ENCODE measurements at regions not wholly inside any gene's neighbourhood (a gene's known extent, or its start where the extent isn't known, plus 50 kb on each side); places are given as distances from the start of the nearest gene placed in this dataset.
A peak's percentile ranks its signal among the peaks of the same experiment; 100 is the strongest.
"Not testable (repeated sequence)": the region's sequence is repeated elsewhere in the genome, so short reads cannot be mapped to it uniquely, and the experiment has no call there.

GRCh38 chr2:91587098-91587497 lies 2895.6 kb downstream of the RPIA start:
- H3K27ac ChIP-seq (ENCODE audit: low read depth in 1 of 2, low read length in 2 of 2); DNase-seq; ATAC-seq (ENCODE audit: low FRiP score); H3K9me3 ChIP-seq (ENCODE audit: control insufficient read depth, low read length); intact Hi-C loops (cut with DNase I); H3K4me1 ChIP-seq (ENCODE audit: control insufficient read depth in 1 of 2, insufficient read depth in 2 of 2, low read length in 2 of 2); H3K36me3 ChIP-seq (ENCODE audit: control insufficient read depth in 1 of 2, insufficient read depth in 2 of 2, low read length in 1 of 2); H3K27me3 ChIP-seq (ENCODE audit: control insufficient read depth in 1 of 2, insufficient read depth in 2 of 2, low read length in 1 of 2); H3K4me3 ChIP-seq (ENCODE audit: low read length in 2 of 2): not testable (repeated sequence)
- WGBS, 2 donors: 80 to 83% methylated on average over 6 of the region's 6 CpGs

- H3K27ac ChIP-seq (ENCODE audit: low read depth in 1 of 2, low read length in 2 of 2); H3K27me3 ChIP-seq (ENCODE audit: control insufficient read depth in 1 of 2, insufficient read depth in 2 of 2, low read length in 1 of 2); DNase-seq; intact Hi-C loops (cut with DNase I); H3K9me3 ChIP-seq (ENCODE audit: control insufficient read depth, low read length); ATAC-seq (ENCODE audit: low FRiP score); H3K36me3 ChIP-seq (ENCODE audit: control insufficient read depth in 1 of 2, insufficient read depth in 2 of 2, low read length in 1 of 2); H3K4me1 ChIP-seq (ENCODE audit: control insufficient read depth in 1 of 2, insufficient read depth in 2 of 2, low read length in 2 of 2); H3K4me3 ChIP-seq (ENCODE audit: low read length in 2 of 2): not testable (repeated sequence)
- 86 to 88% methylated on average over 17 of the region's 17 CpGs for WGBS, 2 donors
Measured at GRCh38 chr2:91587908-91588535, 2896.5 kb downstream of the RPIA start.

GRCh38 chr2:91588782-91589223 lies 2897.3 kb downstream of the RPIA start:
- not testable (repeated sequence) for H3K4me1 ChIP-seq (ENCODE audit: control insufficient read depth in 1 of 2, insufficient read depth in 2 of 2, low read length in 2 of 2); H3K27me3 ChIP-seq (ENCODE audit: control insufficient read depth in 1 of 2, insufficient read depth in 2 of 2, low read length in 1 of 2)

GRCh38 chr2:91589454-91590328 lies 2898.2 kb downstream of the RPIA start:
- H3K4me1 ChIP-seq (ENCODE audit: control insufficient read depth in 1 of 2, insufficient read depth in 2 of 2, low read length in 2 of 2); ATAC-seq (ENCODE audit: low FRiP score); H3K36me3 ChIP-seq (ENCODE audit: control insufficient read depth in 1 of 2, insufficient read depth in 2 of 2, low read length in 1 of 2); H3K4me3 ChIP-seq (ENCODE audit: low read length in 2 of 2); intact Hi-C loops (cut with DNase I); H3K9me3 ChIP-seq (ENCODE audit: control insufficient read depth, low read length); H3K27ac ChIP-seq (ENCODE audit: low read depth in 1 of 2, low read length in 2 of 2); H3K27me3 ChIP-seq (ENCODE audit: control insufficient read depth in 1 of 2, insufficient read depth in 2 of 2, low read length in 1 of 2): not testable (repeated sequence)
- DNase-seq: peak in 1 of 2 donors; percentile 78
- 10 to 12% methylated on average over 47 to 61 of the region's 65 CpGs for WGBS, 2 donors

More at GRCh38 chr2:91588782-91589223, 2897.3 kb downstream of the RPIA start:
- H3K36me3 ChIP-seq (ENCODE audit: control insufficient read depth in 1 of 2, insufficient read depth in 2 of 2, low read length in 1 of 2); H3K9me3 ChIP-seq (ENCODE audit: control insufficient read depth, low read length); intact Hi-C loops (cut with DNase I); H3K27ac ChIP-seq (ENCODE audit: low read depth in 1 of 2, low read length in 2 of 2); ATAC-seq (ENCODE audit: low FRiP score); H3K4me3 ChIP-seq (ENCODE audit: low read length in 2 of 2): not testable (repeated sequence)
- DNase-seq: peak in 1 of 2 donors; percentile 78
- WGBS, 2 donors: 73 to 84% methylated on average over 36 of the region's 36 CpGs

GRCh38 chr2:91590381-91590780 lies 2898.9 kb downstream of the RPIA start:
- H3K27me3 ChIP-seq (ENCODE audit: control insufficient read depth in 1 of 2, insufficient read depth in 2 of 2, low read length in 1 of 2); intact Hi-C loops (cut with DNase I); H3K4me1 ChIP-seq (ENCODE audit: control insufficient read depth in 1 of 2, insufficient read depth in 2 of 2, low read length in 2 of 2); ATAC-seq (ENCODE audit: low FRiP score); H3K36me3 ChIP-seq (ENCODE audit: control insufficient read depth in 1 of 2, insufficient read depth in 2 of 2, low read length in 1 of 2); H3K4me3 ChIP-seq (ENCODE audit: low read length in 2 of 2); H3K9me3 ChIP-seq (ENCODE audit: control insufficient read depth, low read length); H3K27ac ChIP-seq (ENCODE audit: low read depth in 1 of 2, low read length in 2 of 2): not testable (repeated sequence)
- DNase-seq: peak in 1 of 2 donors; percentile 74
- WGBS, 2 donors: 95% methylated on average over 9 to 12 of the region's 12 CpGs

GRCh38 chr2:91591066-91591465 lies 2899.6 kb downstream of the RPIA start:
- H3K4me3 ChIP-seq (ENCODE audit: low read length in 2 of 2); H3K27me3 ChIP-seq (ENCODE audit: control insufficient read depth in 1 of 2, insufficient read depth in 2 of 2, low read length in 1 of 2); H3K9me3 ChIP-seq (ENCODE audit: control insufficient read depth, low read length); intact Hi-C loops (cut with DNase I); H3K27ac ChIP-seq (ENCODE audit: low read depth in 1 of 2, low read length in 2 of 2); ATAC-seq (ENCODE audit: low FRiP score); H3K36me3 ChIP-seq (ENCODE audit: control insufficient read depth in 1 of 2, insufficient read depth in 2 of 2, low read length in 1 of 2); H3K4me1 ChIP-seq (ENCODE audit: control insufficient read depth in 1 of 2, insufficient read depth in 2 of 2, low read length in 2 of 2); DNase-seq: not testable (repeated sequence)
- WGBS, 2 donors: 85 to 91% methylated on average over 6 of the region's 6 CpGs

- H3K9me3 ChIP-seq (ENCODE audit: control insufficient read depth, low read length); H3K4me1 ChIP-seq (ENCODE audit: control insufficient read depth in 1 of 2, insufficient read depth in 2 of 2, low read length in 2 of 2); H3K27ac ChIP-seq (ENCODE audit: low read depth in 1 of 2, low read length in 2 of 2); intact Hi-C loops (cut with DNase I); H3K4me3 ChIP-seq (ENCODE audit: low read length in 2 of 2); H3K36me3 ChIP-seq (ENCODE audit: control insufficient read depth in 1 of 2, insufficient read depth in 2 of 2, low read length in 1 of 2); DNase-seq; ATAC-seq (ENCODE audit: low FRiP score); H3K27me3 ChIP-seq (ENCODE audit: control insufficient read depth in 1 of 2, insufficient read depth in 2 of 2, low read length in 1 of 2): not testable (repeated sequence)
- WGBS, 2 donors: 77 to 79% methylated on average over 5 to 7 of the region's 7 CpGs
Measured at GRCh38 chr2:91597436-91597835, 2906.0 kb downstream of the RPIA start.

- ATAC-seq (ENCODE audit: low FRiP score); intact Hi-C loops (cut with DNase I); H3K4me3 ChIP-seq (ENCODE audit: low read length in 2 of 2): not testable (repeated sequence)
Measured at GRCh38 chr2:91598519-91598918, 2907.0 kb downstream of the RPIA start.

GRCh38 chr2:91599000-91599399 lies 2907.5 kb downstream of the RPIA start:
- H3K4me1 ChIP-seq (ENCODE audit: control insufficient read depth in 1 of 2, insufficient read depth in 2 of 2, low read length in 2 of 2); H3K36me3 ChIP-seq (ENCODE audit: control insufficient read depth in 1 of 2, insufficient read depth in 2 of 2, low read length in 1 of 2); H3K4me3 ChIP-seq (ENCODE audit: low read length in 2 of 2); ATAC-seq (ENCODE audit: low FRiP score); H3K27me3 ChIP-seq (ENCODE audit: control insufficient read depth in 1 of 2, insufficient read depth in 2 of 2, low read length in 1 of 2); intact Hi-C loops (cut with DNase I); H3K9me3 ChIP-seq (ENCODE audit: control insufficient read depth, low read length); H3K27ac ChIP-seq (ENCODE audit: low read depth in 1 of 2, low read length in 2 of 2); DNase-seq: not testable (repeated sequence)
- WGBS, 2 donors: 64 to 68% methylated on average over 6 of the region's 6 CpGs

More at GRCh38 chr2:91598519-91598918, 2907.0 kb downstream of the RPIA start:
- not testable (repeated sequence) for DNase-seq; H3K36me3 ChIP-seq (ENCODE audit: control insufficient read depth in 1 of 2, insufficient read depth in 2 of 2, low read length in 1 of 2); H3K4me1 ChIP-seq (ENCODE audit: control insufficient read depth in 1 of 2, insufficient read depth in 2 of 2, low read length in 2 of 2); H3K27me3 ChIP-seq (ENCODE audit: control insufficient read depth in 1 of 2, insufficient read depth in 2 of 2, low read length in 1 of 2); H3K9me3 ChIP-seq (ENCODE audit: control insufficient read depth, low read length); H3K27ac ChIP-seq (ENCODE audit: low read depth in 1 of 2, low read length in 2 of 2)
- WGBS, 2 donors: 79 to 83% methylated on average over 4 of the region's 4 CpGs
